HUES64 (cell line): ENCODE measurements at regions not wholly inside any gene's neighbourhood (a gene's known extent, or its start where the extent isn't known, plus 50 kb on each side); places are given as distances from the start of the nearest gene placed in this dataset.
"Not testable (repeated sequence)": the region's sequence is repeated elsewhere in the genome, so short reads cannot be mapped to it uniquely, and the experiment has no call there.

Source experiments
- H3K27ac ChIP-seq: 2 replicates; pipeline ENCODE4 v1.7.0; 2013; ENCODE audit warnings: low read depth, low read length, inconsistent platforms
- H3K27me3 ChIP-seq: 2 replicates; pipeline ENCODE4 v1.6.1; 2013; ENCODE audit warnings: mild to moderate bottlenecking, low read length; ENCODE audit not compliant: insufficient read depth
- H3K36me3 ChIP-seq: 2 replicates; pipeline ENCODE4 v1.6.1; 2013; ENCODE audit warnings: mild to moderate bottlenecking, low read length; ENCODE audit not compliant: insufficient read depth
- H3K4me1 ChIP-seq: 2 replicates; pipeline ENCODE4 v1.6.1; 2013; ENCODE audit warnings: mild to moderate bottlenecking, low read length, moderate library complexity; ENCODE audit not compliant: insufficient read depth
- H3K4me3 ChIP-seq: 2 replicates; pipeline ENCODE4 v1.5.1; 2013; ENCODE audit warnings: mild to moderate bottlenecking, low read length, moderate library complexity
- H3K9ac ChIP-seq: 2 replicates; pipeline ENCODE4 v1.6.1; 2013; ENCODE audit warnings: mild to moderate bottlenecking, low read depth, low read length
- H3K9me3 ChIP-seq: 2 replicates; pipeline ENCODE4 v1.6.1; 2013; ENCODE audit warnings: low read depth, low read length; ENCODE audit not compliant: insufficient read depth
- WGBS: fragments of 150-250, 120-280 bp; methylation state at CpG from one replicate; pipeline ENCODE4 v1.1.7; 2013; ENCODE audit warnings: missing lambda C conversion rate; 5-methylcytosine and 5-hydroxymethylcytosine counted together

GRCh38 chr17:22044706-22045246 lies 352.5 kb downstream of the KCNJ18 start:
- not testable (repeated sequence) for H3K36me3 ChIP-seq, H3K9me3 ChIP-seq, H3K4me1 ChIP-seq, H3K27ac ChIP-seq, H3K27me3 ChIP-seq, H3K4me3 ChIP-seq, H3K9ac ChIP-seq
- WGBS: 95% methylated on average over 30 of the region's 32 CpGs

GRCh38 chr17:22047521-22047920 lies 355.2 kb downstream of the KCNJ18 start:
- H3K9me3 ChIP-seq, H3K4me3 ChIP-seq, H3K36me3 ChIP-seq, H3K27me3 ChIP-seq, H3K9ac ChIP-seq, H3K27ac ChIP-seq, H3K4me1 ChIP-seq: not testable (repeated sequence)
- WGBS: 83% methylated on average over 6 of the region's 6 CpGs

GRCh38 chr17:22048226-22048625 lies 355.9 kb downstream of the KCNJ18 start:
- H3K4me3 ChIP-seq, H3K4me1 ChIP-seq, H3K9ac ChIP-seq, H3K36me3 ChIP-seq, H3K27ac ChIP-seq, H3K9me3 ChIP-seq, H3K27me3 ChIP-seq: not testable (repeated sequence)
- 94% methylated on average over 5 of the region's 5 CpGs for WGBS

DNA sequence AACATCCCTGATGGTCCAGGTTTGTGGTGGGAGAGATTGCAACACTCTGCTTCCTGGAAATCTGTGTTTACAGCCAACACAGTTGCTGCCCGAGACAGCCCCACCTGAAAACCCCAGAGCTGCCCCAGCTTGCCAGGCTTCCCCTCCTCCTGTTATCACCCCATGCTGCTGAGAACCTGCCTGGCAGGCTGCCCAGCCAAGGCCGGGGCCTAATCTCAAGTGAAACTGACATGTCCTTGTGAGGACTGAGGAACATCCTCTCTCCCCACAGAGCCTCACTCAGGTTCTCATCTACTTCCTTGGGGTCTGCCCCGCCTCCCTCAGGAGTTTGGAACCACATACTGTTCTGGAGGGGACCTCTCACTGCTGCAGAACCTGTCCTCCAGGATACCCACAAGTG lies 358.4 kb downstream of the KCNJ18 start:
- H3K9ac ChIP-seq, H3K27me3 ChIP-seq, H3K36me3 ChIP-seq, H3K27ac ChIP-seq, H3K4me1 ChIP-seq, H3K9me3 ChIP-seq, H3K4me3 ChIP-seq: not testable (repeated sequence)
- WGBS: 91% methylated on average over 2 of the region's 3 CpGs

DNA sequence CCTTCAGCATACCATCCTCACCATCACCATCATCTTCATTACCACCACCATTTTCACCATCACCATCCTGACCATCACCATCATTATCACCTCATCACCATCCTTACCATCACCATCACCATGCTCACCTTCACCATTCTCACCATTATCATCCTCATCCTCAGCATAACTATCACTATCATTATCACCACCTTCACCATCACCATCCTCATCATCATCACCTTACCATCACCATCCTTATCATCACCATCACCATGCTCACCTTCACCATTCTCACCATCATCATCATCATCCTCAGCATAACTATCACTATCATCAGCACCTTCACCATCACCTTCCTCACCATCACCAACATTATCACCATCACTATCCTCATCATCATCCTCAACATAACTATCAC lies 360.4 kb downstream of the KCNJ18 start:
- H3K36me3 ChIP-seq, H3K4me3 ChIP-seq, H3K4me1 ChIP-seq, H3K27me3 ChIP-seq, H3K9me3 ChIP-seq, H3K9ac ChIP-seq, H3K27ac ChIP-seq: not testable (repeated sequence)

- not testable (repeated sequence) for H3K9me3 ChIP-seq, H3K4me1 ChIP-seq, H3K27me3 ChIP-seq, H3K27ac ChIP-seq, H3K9ac ChIP-seq, H3K4me3 ChIP-seq, H3K36me3 ChIP-seq
- 94% methylated on average over 1 of the region's 1 CpG for WGBS
Observed at GRCh38 chr17:22056566-22056965, 364.2 kb downstream of the KCNJ18 start.

DNA sequence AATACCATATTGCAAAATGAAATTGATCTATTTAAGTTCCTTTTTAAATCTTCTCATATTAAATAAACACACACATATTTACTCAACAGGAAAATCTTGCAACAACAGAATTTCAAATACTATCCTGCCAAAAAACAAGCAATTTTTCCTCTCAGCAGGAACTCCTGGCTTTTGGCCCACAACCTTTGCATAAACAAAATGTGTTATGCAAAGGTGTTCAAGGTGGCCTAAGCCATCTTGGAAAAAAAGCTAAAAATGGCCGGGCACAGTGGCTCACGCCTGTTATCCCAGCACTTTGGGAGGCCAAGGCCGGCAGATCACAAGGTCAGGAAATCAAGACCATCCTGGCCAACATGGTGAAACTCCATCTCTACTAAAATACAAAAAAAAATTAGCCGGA lies 383.6 kb downstream of the KCNJ18 start:
- not testable (repeated sequence) for H3K4me1 ChIP-seq, H3K4me3 ChIP-seq
- WGBS: 89% methylated on average over 3 of the region's 4 CpGs

DNA sequence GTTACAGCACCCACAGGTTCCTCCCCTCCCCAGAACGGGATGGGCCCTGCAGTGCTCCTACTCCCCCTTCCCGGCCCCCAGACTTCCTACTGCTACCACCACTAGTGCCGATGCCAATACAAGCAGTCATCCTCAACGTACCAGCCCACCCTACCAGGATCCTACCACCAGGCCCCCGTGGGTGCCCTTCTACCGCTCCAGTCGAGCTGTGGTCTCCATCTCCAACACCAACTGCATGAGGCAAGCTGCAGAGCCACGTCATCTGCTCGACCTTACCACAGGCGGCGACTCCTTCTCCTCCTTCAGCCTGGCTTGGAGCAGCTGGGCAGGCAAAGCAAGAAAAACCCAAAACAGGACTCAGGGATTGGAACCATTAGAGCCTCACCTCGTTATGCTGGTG lies 396.3 kb downstream of the KCNJ18 start:
- H3K9ac ChIP-seq, H3K27ac ChIP-seq, H3K4me3 ChIP-seq, H3K9me3 ChIP-seq, H3K4me1 ChIP-seq, H3K36me3 ChIP-seq, H3K27me3 ChIP-seq: not testable (repeated sequence)
- 85% methylated on average over 11 of the region's 12 CpGs for WGBS

More for the DNA sequence above, 383.6 kb downstream of the KCNJ18 start:
- H3K27me3 ChIP-seq, H3K36me3 ChIP-seq, H3K27ac ChIP-seq, H3K9ac ChIP-seq, H3K9me3 ChIP-seq: not testable (repeated sequence)

- WGBS: 93% methylated on average over 24 of the region's 25 CpGs
- Histone ChIP-seq H3K9me3 (no peaks in the 10 kb centered on the region), H3K4me1 (no peaks in the 10 kb centered on the region), H3K27ac (no peak overlapping the region), H3K9ac (no peak overlapping the region), H3K36me3 (no peaks in the 10 kb centered on the region), H3K4me3 (no peak overlapping the region), H3K27me3 (no peaks in the 10 kb centered on the region)
Observed at GRCh38 chr17:22090263-22090935, 398.1 kb downstream of the KCNJ18 start.

- H3K4me3 ChIP-seq, H3K27ac ChIP-seq: not testable (repeated sequence)
Observed at GRCh38 chr17:22091041-22091679, 398.8 kb downstream of the KCNJ18 start.

GRCh38 chr17:22091840-22092239 lies 399.5 kb downstream of the KCNJ18 start:
- WGBS: 93% methylated on average over 4 of the region's 4 CpGs
- not testable (repeated sequence) for H3K9ac ChIP-seq, H3K4me3 ChIP-seq, H3K4me1 ChIP-seq, H3K27ac ChIP-seq, H3K27me3 ChIP-seq, H3K9me3 ChIP-seq, H3K36me3 ChIP-seq

More at GRCh38 chr17:22091041-22091679, 398.8 kb downstream of the KCNJ18 start:
- H3K36me3 ChIP-seq, H3K9ac ChIP-seq, H3K27me3 ChIP-seq, H3K9me3 ChIP-seq, H3K4me1 ChIP-seq: not testable (repeated sequence)
- 91% methylated on average over 9 of the region's 11 CpGs for WGBS

DNA sequence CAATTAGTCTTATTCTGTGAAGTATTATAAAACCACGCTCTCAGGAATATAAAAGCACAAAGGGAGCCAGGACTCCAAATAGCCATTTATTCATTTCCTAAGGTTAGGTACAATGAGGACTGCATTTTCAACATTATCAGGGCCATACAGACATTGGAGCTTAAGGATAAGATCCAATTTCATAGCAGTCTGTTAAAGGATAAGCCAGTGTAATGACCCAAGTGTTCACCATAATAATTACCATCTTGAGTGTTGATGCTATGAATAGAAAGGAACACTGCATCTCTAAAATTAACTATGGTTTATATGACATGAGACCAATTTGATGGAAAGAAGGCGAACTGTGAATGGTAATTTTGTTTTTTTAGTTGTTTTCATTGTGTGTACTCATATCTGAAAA lies 403.1 kb downstream of the KCNJ18 start:
- not testable (repeated sequence) for H3K27ac ChIP-seq, H3K9ac ChIP-seq, H3K4me3 ChIP-seq, H3K36me3 ChIP-seq, H3K4me1 ChIP-seq, H3K27me3 ChIP-seq, H3K9me3 ChIP-seq
- no CpG with 5 or more reads among the region's 2 CpGs for WGBS
